ENCODE measurements at regions not wholly inside any gene's neighbourhood (a gene's known extent, or its start where the extent isn't known, plus 50 kb on each side); places are given as distances from the start of the nearest gene placed in this dataset.

DNA sequence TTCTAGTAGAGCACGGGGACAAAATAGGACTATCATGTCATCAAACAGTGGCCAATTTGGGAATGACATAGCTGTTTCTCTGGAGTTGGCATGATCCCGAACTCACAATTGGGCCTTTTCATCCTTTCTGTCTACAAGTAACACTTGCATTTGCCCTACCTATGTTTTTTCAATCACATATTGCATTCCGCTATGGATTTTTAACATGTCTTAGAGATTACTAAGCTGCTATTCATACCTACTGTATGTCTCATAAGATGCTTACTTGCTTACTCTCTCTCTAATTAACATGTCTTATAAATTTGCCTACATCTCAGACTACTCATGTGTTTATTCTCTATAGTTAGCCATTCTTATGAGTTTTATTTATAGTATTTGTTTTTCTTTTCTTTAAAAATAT lies 341.2 kb upstream of the CTNND2 start:
- TF ChIP-seq POLR2A (IDR thresholded peaks at IDR 0.05) = no peak
- TF ChIP-seq, protein P1, sequence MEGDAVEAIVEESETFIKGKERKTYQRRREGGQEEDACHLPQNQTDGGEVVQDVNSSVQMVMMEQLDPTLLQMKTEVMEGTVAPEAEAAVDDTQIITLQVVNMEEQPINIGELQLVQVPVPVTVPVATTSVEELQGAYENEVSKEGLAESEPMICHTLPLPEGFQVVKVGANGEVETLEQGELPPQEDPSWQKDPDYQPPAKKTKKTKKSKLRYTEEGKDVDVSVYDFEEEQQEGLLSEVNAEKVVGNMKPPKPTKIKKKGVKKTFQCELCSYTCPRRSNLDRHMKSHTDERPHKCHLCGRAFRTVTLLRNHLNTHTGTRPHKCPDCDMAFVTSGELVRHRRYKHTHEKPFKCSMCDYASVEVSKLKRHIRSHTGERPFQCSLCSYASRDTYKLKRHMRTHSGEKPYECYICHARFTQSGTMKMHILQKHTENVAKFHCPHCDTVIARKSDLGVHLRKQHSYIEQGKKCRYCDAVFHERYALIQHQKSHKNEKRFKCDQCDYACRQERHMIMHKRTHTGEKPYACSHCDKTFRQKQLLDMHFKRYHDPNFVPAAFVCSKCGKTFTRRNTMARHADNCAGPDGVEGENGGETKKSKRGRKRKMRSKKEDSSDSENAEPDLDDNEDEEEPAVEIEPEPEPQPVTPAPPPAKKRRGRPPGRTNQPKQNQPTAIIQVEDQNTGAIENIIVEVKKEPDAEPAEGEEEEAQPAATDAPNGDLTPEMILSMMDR (IDR thresholded peaks at IDR 0.05) = no peak
